ENCODE measurements at regions not wholly inside any gene's neighbourhood (a gene's known extent, or its start where the extent isn't known, plus 50 kb on each side); places are given as distances from the start of the nearest gene placed in this dataset.
"Not testable (repeated sequence)": the region's sequence is repeated elsewhere in the genome, so short reads cannot be mapped to it uniquely, and the experiment has no call there.

- no peak for DNase-seq (ENCODE audit: low spot score)
Observed at GRCh38 chr17:63019138-63019873, 53.3 kb downstream of the TANC2 start.

GRCh38 chr17:63022567-63022966 is 56.5 kb downstream of the TANC2 start:
- DNase-seq (ENCODE audit: low spot score), result no peak

- no peak for DNase-seq (ENCODE audit: low spot score)
Observed at GRCh38 chr17:63023049-63023448, 57.0 kb downstream of the TANC2 start.

DNA sequence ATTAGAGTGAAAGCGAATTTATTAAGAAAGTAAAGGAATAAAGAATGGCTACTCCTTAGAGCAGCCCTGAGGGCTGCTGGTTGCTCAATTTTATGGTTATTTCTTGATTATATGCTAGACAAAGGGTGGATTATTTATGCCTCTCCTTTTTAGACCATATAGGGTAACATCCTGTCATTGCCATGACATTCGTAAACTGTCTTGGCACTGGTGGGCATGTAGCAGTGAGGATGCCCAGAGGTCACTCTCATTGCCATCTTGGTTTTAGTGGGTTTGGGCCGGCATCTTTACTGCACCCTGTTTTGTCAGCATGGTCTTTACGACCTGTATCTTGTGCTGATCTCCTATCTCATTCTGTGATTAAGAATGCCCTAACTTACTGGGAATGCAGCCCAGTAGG is 58.2 kb downstream of the TANC2 start:
- no peak for DNase-seq (ENCODE audit: low spot score)

DNA sequence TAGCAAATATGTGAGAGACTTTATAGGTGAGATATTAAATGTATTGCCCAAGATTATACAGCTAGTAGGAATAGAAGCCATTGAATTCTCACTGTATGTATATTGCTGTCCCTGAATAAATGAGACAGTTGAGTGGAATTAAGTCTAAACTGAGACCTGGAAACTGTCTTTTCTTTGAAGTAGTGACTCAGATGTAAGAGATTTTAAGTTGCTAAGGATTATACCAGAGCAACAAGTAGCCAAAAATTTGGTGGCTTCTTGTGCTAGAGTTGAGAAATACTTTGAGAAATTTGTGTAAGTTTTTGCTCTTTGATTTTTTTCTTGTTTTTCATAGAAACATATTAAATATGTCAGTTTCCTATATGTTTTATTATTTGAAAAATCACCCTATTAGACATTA is 58.7 kb downstream of the TANC2 start:
- no peak for DNase-seq (ENCODE audit: low spot score)

DNA sequence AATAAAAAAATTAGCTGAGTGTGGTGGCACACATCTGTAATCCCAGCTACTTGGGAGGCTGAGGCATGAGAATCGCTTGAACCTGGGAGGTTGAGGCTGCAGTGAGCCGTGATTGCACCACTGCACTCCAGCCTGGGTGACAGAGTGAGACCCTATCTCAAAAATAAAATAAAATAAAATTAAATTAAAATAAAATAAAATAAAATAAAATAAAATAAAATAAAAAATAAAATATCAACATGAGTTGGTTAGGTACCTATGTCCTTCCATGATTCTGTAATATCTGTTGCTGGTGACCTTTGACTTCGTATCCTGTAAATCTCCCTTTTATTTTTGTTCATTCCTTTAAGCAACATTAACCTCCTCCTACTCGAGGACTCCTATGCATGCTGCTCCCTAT is 59.6 kb downstream of the TANC2 start:
- not testable (repeated sequence) for DNase-seq (ENCODE audit: low spot score)

DNA sequence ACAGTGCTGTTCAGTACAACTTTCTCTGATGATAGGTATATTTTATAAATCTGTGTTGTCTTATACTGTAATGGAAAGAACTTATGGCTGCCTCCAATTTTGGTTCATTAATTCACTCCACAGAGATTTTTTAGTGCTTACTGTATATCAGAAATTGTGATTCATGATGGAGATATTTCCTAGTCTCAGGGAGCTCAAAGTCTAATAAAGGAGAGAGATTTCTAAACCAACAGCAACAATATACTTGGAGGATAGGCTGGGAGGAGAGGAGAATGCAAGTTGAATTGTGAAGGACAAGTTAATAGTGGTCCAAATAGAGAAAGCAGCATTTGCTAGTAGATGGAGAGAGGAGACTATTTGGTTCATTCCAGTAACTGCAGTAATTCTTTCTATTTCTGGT is 63.5 kb downstream of the TANC2 start:
- no peak for DNase-seq (ENCODE audit: low spot score)

DNA sequence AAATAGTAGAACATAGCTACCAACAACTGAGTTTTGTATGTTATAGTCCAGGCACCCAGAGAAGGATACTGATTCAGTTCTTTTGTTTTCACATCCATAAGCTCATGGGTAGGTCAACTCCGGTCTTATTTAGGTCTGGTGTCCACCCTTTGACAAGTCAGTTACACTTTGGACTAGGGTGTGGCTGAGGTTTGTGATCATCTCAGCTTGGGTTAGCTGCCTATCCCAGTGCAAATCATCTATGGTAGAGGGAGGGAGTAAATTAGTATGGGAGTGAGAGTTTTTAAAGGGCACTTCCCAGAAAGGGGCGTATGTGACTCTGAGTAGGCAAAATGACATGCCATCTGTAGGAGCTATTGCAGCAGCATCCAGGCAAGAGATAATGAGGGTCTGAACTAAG is 66.1 kb downstream of the TANC2 start:
- no peak for DNase-seq (ENCODE audit: low spot score)

GRCh38 chr17:63033142-63033541 is 67.1 kb downstream of the TANC2 start:
- no peak for DNase-seq (ENCODE audit: low spot score)

DNA sequence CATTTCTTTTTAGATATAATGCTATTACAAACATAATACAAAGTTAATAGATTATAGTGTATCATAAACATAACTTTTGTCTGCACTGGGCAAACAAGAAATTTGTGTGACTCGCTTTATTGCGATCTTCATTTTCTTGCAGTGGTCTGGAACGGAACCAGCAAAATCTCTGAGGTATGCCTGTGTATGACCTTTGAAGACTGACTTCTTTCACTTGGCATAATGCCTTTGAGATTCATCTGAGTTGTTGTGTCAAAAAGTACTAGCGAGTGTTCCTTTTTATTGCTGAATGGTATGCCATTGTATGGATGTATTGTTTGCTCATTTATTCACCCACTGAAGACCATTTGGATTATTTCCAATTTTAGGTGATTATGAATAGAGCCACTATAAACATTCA is 69.2 kb downstream of the TANC2 start:
- DNase-seq (ENCODE audit: low spot score), result no peak

GRCh38 chr17:63035695-63036094 is 69.7 kb downstream of the TANC2 start:
- no peak for DNase-seq (ENCODE audit: low spot score)

GRCh38 chr17:63039342-63039741 is 73.3 kb downstream of the TANC2 start:
- DNase-seq (ENCODE audit: low spot score), result no peak

GRCh38 chr17:63039899-63040602 is 74.0 kb downstream of the TANC2 start:
- no peak for DNase-seq (ENCODE audit: low spot score)

DNA sequence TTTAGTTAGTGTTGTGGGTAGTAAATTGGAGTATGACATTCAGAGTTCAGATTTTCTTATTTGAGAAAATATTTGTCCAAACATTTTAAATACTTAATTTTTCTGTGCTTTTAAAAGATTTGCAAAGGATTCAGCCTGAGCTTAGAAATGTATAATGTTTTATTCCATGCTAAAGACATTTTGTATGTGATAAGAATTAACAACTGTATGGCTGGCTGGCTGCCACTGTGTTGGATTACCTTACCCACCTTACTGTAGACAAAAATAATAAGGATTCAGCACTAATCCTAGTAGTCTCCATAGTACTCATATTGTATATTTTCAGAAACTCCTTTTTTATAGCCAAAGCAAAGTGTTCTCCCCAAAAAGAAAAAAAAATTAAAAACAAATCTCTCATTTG is 74.8 kb downstream of the TANC2 start:
- DNase-seq (ENCODE audit: low spot score), result no peak

GRCh38 chr17:63041251-63041650 is 75.2 kb downstream of the TANC2 start:
- DNase-seq (ENCODE audit: low spot score), result no peak

DNA sequence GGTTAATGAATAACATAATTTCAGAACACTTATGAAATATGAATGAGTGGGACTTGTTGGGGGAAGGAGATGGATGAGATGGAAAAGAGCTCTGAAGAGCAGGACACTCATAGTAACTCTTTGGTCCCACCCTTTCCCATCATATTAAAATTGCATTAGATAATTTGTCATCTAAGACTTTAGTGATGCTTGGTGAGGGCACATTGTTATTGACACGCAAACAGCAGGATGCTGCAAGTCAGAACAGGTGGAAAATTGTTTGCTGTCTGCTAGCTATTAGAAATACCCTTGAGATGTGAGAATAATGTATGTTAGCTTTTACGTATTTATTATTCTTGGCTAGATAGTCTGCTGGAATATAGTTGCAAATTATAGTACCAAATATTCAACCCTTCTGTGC is 75.7 kb downstream of the TANC2 start:
- no peak for DNase-seq (ENCODE audit: low spot score)

GRCh38 chr17:63042256-63042812 is 76.3 kb downstream of the TANC2 start:
- no peak for DNase-seq (ENCODE audit: low spot score)

- DNase-seq (ENCODE audit: low spot score), result not testable (repeated sequence)
Observed at GRCh38 chr17:63057560-63057959, 91.5 kb downstream of the TANC2 start.

- DNase-seq (ENCODE audit: low spot score), result no peak
Observed at GRCh38 chr17:63066158-63066813, 100.3 kb downstream of the TANC2 start.

DNA sequence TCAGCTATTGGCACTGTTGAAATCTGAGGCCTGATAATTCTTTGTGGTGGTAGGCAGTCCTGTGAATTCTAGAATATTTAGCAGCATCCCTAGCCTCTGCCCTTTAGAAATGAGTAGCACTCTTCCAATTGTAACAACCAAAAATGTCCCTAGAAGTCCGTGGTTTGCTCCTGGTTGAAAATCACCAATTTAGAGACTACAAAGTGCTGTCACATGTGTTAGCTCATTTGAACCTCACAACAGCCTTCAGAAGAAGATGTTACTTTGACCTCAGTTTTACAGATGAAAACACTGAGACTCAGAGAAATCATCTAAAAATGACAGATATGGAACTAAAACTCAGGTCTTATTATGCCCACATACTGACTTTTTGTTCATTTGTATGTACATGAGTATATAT is 103.2 kb downstream of the TANC2 start:
- no peak for DNase-seq (ENCODE audit: low spot score)

DNA sequence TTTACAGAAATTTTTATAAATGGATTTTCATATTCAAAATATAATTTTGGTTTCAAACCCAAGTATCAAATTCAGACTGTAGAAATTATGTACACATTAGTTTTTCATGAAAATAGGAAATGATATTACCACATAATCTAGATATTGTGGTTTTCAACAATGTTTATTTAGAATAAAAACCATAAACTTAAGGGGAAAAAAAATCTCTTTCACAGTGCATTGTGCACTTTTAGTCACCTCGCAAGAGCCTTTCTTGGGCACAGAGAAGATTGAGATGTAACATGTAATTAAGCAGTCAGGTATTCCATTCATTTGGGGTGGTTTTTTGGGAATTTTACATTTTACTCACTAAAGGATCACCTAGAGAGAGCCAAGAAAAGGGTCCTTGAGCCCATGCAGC is 104.0 kb downstream of the TANC2 start:
- DNase-seq (ENCODE audit: low spot score), result no peak

DNA sequence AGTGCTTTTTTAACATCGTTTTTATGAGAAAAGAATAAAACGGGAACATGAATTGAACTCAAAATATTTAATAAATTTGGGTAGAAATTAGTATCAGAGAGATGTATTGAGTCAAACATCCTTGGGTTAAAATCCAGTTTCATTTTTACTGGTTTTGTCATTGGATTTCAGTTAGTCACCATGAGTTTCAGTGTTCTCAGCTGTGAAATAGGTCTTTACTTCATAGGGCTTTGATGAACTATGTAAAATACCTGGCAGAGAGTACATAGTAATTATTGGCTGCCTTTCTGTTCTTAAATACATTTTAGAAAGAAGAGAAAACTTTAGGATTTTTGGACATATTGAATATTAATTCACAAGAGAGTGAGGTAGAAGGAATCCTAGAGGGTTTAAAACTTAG is 105.8 kb downstream of the TANC2 start:
- DNase-seq (ENCODE audit: low spot score), result no peak

GRCh38 chr17:63075969-63076368 is 109.9 kb downstream of the TANC2 start:
- DNase-seq (ENCODE audit: low spot score), result no peak

All from hematopoietic multipotent progenitor cell treated with erythropoietin and hydrocortisone succinate and interleukin-3 and kit ligand, for 17 days (in vitro differentiated cells).